HG02759 (cell line): ENCODE measurements at regions not wholly inside any gene's neighbourhood (a gene's known extent, or its start where the extent isn't known, plus 50 kb on each side); places are given as distances from the start of the nearest gene placed in this dataset.

Source experiments
- ATAC-seq: cut with Tn5 transposase; IDR thresholded peaks from one replicate; pipeline ENCODE4 v1.9.1; 2021; ENCODE audit warnings: mild to moderate bottlenecking, moderate library complexity; ENCODE audit not compliant: unreplicated experiment

DNA sequence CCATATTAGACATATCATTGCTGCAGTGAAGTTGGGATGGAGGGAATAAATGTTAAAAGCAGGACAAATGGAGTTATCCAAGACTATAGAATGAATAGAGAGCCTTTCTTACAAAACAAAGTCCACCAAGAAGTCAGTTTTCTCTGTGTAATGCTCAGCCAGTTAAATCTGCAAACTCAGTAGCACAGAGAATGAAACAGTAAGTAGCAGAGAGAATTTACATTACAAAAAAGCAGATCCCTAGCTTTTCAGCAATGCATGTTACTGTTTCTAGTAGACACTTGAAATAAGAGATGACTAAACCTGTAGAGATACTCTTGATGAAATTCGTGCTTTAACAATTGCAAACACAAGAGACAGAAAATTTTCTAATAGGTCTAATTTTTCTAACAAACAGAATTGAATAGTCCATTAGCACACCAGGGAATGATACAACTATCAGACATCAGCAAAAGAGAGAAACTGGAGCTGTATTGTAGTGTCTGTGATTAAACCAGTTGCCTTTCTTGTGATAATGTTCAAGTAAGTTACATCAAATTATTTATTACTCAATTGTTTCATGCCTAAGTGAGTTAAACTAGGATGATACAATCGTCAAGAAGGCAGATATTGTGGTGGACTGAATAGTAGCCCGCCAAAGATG, 322.2 kb upstream of the DDX18 start:
- ATAC-seq = no peak

DNA sequence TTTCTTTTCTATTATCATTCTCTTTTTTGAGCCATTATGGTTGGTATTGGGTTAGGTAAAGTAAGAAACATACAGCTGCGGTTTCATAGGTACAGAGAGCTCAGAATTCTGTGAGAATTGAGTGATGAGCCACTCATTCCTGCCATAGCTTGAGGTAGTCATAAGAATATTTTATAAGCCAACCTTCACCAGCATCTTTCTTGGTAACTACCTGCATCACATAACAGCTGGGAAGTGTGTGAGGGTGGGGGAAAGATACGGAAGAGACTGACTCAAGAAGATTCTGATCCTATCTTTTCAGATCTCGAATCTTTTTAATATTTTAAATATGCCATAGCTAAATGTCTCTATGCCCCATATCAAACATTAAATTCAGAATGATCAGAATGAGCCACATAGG, 313.8 kb upstream of the DDX18 start:
- ATAC-seq = no peak

DNA sequence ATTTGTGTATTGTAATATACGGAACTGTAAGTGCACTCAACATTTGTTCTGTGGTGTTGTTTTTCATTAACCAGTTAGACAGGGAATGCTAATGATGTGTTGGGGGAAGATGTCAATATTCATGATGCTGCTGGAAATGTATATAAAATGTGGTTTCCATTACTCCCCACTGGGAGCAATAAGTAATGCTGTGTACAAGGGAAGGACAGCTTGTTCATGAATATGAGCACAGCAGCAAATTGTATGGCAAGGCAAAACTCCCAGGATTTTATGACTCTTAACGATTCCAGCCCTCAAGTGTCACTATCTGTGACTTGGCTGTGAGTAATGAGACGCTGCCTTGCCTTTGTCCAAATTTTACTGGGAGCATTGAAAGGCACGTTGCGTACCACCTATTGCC, 312.4 kb upstream of the DDX18 start:
- ATAC-seq = no peak

DNA sequence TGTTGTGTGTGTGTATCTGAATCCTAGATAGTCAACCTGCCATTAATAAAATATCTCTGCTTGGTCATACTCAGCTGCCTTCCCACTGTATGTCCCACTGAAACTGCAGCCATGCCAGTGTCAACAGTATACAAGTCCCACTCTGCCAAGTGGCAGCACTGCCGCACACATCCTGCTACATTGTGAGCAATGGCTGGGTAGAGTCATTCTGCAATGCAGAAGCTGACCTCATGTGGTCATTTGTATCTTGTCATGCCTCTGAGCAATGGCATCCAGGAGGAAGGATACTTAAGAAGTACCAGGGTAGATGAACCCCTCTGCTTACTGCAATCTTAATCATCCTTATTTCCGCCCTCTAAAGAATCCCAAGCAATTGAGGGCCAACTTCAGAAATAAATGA, 302.2 kb upstream of the DDX18 start:
- ATAC-seq = no peak

DNA sequence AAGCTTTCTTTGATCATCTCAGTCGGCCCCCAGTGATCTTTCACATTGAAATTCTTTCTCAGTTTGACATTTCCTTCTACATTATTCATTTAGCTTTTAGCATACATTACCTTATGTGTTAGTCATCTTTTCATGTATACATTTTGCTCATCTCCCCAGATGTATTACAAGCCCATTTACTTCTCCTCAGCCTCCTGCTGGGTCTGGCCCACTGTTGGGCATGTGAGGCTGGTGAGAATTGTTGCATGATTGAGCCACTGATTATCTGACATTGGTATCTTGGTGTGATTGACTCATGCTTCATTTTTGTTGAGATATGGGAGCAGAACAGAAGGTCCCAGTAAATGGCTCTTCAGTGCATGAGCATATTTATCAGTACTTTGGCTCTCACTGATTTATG, 300.1 kb upstream of the DDX18 start:
- no peak for ATAC-seq

DNA sequence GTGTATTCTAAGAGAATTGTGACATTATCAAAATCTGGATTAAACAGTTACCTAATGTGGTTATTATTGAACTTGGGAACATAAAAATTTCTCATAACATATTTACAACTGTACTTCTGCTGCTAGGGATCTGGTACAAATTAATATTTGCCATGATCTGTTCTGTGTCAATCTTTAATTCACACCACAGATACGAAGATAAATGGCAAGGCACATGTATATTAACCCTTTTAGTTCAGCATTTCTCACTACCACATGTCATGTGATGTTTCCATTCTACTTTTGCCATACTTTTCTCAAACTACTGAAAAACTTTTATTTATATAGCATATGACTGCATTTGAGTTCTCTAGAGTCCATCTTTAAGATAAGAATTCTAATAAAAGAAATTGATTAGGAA, 295.3 kb upstream of the DDX18 start:
- no peak for ATAC-seq

DNA sequence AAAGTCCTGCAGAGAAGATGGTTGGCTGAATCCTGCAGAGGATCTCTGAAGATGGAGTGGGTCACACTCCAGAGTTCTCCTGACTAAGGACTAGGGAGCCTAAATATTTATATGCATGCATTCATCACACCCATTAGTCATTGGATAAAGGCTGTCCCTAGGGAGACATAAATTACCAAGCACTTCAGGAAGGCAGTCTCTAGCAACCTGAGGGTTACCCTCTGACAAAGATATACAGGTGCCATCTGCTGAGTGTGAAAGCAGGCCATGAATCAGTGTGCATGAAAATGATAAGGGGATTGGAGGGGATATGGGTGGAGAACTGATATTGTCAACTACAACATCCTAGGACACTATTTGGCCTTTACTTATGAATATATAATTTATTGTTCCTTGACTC, 294.8 kb upstream of the DDX18 start:
- no peak for ATAC-seq

DNA sequence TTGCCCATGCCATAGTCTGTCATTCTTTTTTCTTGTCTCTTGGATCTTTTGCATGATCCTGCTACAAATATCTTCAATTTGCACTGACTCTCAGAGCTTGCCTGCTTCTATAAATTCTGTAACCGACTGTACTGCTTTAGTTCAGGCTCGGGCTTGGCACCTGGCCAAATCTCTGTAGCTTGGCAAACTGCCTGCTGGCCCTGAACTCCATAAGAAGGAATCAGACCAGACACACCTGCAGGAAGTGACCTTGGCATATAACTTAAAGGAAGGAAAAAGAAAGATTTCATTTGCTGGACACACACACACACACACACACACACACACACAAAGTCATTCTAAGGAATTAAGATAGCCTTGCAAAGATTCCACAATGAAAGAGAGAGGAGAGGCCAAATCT, 291.2 kb upstream of the DDX18 start:
- ATAC-seq = no peak

DNA sequence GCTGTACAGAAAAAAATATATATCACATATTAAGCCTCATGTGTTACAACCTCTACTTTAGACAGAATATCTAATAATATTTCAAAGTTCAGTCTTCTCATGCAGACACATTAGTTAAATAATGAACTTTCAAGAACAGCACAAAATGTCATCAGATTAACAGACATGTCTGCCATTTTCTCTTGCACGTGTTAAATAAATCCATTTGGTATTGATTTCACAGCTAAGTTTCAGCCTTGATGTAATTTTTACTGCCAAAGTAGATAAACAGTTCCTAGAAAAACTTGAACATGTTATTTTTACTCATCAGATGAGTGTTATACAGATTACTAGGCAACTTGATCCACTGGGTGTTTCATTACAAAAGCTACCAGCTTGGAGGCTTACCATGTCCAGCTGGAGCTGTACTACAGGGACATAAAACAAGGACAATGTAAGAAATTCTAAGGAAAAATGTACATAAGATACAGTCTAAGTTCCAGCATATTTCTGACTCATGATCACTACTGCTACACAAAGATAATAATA, 290.7 kb upstream of the DDX18 start:
- ATAC-seq = no peak

DNA sequence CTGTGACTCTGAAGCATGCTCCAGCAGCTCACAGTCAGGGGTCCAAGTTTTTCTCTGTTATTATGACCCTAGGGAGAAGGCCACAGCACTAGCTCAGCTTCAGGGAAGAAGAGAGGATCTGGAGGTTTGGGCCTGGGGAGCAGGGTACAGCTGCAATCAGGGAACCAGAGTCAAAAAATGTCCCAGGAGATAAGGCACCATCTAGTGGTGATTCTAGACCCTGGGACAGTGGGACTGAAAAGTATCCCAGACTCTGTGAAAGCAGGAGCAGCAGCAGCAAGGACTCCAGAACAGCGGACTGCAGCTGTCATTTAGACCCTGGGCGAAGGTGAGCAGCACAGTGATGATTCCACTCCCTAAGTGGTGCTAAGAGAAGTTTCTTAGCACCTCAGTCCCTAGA, 278.4 kb upstream of the DDX18 start:
- ATAC-seq = no peak

DNA sequence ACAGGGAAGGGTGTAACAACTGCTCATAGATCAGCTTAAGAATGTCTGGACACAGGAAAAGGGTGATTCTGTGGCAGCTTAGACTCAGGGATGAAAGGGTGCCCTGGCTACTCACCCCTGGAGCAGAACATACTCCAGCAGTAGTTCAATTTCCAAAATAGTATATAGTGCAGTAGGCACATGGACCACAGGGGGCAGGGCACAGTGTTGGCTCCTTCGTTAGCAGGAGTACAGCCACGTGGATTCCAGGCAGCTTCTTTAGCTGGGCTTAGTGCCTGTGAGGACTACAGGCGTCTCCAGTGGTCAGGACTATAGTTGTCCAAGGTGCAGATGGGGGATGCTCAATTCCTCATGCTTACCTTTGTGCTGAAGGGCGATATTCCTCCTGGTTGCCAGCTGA, 277.5 kb upstream of the DDX18 start:
- ATAC-seq = no peak

DNA sequence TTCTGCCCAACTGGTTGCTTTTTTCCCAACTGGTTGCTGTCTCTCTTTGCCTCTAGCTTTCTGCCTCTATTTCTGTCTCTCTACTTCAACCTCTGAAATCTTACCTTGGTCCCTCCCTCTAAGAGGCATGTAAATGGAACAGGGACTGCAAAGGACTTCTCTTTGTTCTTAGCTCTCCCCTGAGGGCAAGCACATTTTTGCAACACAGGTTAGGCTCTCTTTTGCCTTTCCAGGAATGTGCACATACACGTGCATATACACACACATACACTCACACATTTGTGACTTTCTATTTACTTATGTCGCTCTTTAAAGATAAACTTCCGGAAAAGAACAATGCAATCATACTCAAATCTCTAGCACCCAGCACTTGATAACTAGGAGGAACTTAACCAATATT, 262.6 kb upstream of the DDX18 start:
- no peak for ATAC-seq

DNA sequence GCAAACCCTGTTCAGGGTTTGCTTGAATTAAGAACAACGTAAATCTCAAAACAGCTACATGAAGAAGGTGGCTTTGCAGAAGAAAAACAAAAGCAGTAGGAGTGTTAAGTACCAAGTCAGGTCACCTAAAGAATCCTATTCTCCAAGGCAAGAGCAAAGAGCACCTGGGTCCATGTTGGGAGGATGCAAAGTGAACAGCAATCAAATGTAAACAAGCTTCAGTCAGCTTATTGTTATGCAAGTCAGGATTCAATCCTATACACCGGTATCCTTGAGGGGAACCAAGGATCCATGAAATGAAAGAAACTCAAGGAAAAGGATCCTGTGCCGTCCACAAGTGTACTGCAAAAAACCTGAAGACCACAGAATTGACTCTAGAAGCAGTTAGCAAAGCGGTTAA, 261.0 kb upstream of the DDX18 start:
- ATAC-seq = no peak

DNA sequence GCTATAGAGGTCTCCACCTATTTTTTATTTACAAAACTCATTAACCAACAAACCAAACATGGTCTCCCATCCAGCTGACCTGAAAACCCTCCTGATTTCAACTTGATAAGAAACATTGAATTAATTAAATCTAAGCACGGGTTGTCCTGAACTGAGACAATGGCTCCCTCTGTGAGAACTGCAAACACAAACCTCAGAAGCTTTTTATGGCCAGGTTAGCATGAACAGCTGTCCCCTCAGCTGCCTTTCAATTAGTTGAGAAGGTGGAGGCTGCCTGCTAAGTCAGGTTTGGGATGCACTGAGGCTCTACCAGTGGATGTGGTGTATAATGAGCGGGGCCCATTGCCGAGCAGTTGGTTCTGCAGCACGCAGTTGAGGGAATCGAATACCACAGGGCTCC, 258.5 kb upstream of the DDX18 start:
- ATAC-seq = no peak

DNA sequence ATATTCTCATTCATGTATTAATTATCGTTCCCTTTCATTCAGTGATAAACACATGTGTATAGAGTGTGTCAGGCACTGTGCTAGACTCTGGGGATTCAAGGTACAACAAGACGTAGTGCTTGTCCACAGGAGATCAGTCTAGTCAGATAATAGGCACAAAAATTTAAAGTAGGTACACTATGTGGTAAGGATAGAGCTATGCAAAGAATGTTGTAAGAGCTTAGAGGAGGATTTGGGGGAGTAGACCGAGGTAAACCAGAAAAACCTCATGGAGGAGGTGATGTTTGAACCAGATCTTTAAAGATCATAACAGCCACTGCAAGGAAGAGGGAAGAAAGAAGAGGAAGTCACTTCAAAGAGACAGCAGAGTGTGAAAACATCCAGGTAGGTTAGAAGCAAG, 256.9 kb upstream of the DDX18 start:
- no peak for ATAC-seq

DNA sequence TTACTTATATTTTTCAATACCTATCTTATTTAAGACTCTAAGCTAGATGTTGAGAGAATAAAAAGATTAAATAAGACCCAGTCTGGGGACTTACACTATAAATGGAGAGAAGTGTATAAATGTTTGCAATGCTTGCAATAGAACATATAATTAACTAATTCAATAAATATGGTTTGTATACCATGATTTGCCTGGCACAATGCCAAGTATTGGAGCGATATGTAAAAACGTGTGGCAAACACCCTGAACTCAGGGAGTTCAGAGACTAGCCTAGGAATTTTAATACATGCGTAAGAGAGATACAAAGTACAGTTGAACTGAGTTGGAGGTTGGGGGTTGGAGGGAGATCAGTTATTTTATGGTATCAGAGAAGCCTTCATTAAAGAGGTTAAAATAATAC, 251.8 kb upstream of the DDX18 start:
- no peak for ATAC-seq

DNA sequence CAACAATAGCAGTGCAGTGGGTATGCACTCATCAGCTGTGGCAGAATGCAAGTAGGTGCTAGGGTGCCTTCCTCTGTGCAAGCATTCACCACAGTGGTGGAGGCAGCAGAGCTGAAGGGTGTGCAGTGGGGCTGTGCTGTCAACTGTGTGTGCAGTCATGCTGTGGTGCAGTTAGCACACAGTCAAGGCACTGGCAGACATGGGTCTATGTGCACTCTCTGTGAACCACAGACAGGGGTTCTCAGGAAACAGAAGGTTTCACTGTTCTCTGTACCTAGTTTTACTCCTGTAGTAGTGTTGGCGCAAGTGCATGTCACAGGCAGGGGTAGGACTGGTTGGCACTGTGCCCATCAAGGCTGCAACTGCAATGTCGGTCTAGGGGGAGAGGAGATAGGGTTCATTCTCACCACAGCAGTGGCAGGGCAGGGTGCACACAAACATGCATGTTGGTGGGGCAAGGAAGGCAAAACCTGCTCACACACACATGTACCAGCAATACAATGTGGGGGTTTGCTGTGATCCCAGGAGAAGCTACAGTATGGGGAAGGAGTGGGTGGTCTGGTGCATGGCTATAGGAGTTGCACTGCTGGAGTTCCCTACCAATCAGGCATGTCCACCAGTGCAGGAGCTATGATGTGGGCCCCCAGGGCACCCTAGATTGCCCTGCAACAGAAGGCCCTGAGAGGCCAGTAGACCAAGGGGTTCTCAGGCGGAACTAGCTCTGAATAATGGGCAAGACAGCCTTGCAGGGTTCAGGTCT, 242.7 kb upstream of the DDX18 start:
- no peak for ATAC-seq

DNA sequence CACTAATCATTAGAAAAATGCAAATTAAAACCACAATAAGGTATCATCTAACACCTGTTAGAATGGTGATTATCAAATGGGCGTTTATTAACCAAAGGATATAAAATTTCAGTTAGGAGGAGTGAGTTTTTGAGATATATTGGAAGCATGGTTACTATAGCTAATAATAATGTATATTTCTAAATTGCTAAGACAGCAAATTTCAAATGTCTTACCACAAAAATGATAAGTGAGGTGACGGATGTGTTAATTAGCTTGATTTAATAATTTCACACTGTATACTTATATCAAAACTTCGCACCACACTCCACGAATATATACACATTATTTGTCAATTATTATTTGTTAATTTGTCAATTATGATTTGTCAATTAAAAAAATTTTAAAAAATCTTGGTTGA, 227.2 kb upstream of the DDX18 start:
- ATAC-seq = no peak

DNA sequence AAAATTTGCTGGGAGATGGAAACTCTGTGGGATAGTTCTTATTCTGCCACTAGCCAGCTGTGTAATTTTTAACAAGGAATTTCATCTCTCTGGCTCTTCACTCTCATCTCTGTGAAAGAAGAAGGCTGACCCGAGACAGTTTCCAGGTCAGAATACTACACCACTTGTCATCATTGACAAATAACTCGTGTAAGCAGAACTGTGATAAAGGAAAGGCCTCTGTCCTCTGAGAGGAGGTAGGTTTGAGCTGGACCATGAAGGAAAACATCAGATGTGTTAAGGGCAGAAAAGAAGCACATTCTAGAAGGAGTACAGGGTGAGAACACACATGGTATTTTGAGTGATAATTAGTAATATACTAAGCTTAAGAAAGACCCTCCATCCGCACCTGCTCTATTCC, 211.4 kb upstream of the DDX18 start:
- ATAC-seq = no peak

DNA sequence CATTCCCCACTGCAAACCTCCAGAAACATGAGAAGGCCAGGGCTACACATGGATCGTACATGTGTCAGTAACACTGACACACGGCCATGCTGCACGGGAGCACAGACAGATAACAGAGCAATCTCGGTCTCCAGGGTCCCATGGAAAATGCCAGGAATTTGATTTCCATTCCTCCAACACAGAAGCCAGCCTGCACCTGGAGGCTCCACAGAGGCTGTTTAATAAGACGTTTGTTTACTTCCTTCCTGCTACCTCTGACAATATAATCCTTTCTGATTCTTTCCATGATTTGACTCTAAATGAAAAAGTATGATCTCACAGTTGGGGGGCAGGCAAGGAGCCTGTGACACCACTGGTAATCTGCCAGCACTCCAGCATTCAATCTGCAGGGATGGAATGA, 210.9 kb upstream of the DDX18 start:
- no peak for ATAC-seq

DNA sequence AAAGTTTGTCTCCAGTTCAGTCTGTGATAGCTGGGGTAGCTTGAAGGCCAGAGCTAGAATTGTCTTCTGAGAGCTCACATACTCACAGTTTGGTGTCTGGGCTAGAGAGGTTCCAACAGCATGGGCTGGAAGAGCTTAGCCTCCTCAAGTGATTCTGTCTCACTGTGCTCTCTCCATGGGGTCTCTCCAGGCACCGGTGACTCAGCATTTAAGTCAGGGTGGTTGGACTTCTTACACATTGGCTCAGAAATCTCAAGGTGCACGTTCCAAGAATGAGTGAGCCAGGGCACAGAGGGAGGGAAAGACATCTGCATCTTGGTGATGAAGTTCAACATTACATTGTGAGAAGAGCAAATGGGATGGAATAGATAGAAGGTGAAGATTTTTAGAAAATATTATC, 207.3 kb upstream of the DDX18 start:
- no peak for ATAC-seq

DNA sequence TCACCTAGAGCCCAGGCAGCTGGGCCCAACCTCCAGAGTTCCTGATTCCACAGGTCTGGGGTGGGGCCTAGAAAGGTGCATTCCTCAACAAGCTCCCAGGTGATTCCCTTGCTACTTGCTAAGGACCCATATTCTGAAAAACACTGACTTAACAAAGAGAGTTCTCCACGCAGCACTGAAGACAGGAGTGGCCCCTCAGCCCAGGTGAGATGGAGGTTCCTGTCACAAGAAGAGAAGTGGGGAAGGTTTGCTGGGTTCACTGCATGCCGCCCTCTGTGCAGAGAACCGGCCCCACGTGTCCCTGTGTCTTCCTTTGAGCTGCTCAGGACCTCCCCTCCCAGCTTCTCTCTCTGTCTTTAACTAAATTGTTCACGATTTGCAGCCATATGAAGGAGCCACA, 201.4 kb upstream of the DDX18 start:
- ATAC-seq = no peak

DNA sequence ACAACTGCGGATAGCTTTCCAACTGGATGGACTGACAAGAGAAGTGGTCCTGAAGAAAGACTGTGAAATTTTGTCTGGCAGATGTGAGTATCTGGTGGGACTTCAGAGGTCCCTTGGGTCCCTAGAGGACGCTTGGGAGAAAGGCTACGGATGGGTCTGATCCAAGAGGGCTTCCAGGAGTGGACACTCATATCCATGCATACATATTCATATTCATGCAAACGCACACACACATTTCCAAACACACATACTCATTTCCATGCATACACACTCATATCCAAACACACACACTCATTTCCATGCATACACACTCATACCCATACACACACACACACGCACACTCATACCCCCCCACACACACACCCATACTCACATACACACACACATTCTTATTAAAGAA, 200.2 kb upstream of the DDX18 start:
- no peak for ATAC-seq
